H1 (cell line): ENCODE measurements at regions not wholly inside any gene's neighbourhood (a gene's known extent, or its start where the extent isn't known, plus 50 kb on each side); places are given as distances from the start of the nearest gene placed in this dataset.

Experiments used
- CTCF ChIP-seq, 3 experiments: IDR thresholded peaks; 1 replicate in 2 of 3; 2 replicates in 1 of 3; pipeline versions ENCODE4 v1.5.1 to v1.6.1; 2011; ENCODE audit warnings: low read length in 3 of 3, mild to moderate bottlenecking in 3 of 3, inconsistent platforms in 2 of 3, low read depth in 1 of 3, moderate library complexity in 1 of 3; ENCODE audit not compliant: insufficient read depth in 1 of 3; ENCODE audit errors: control extremely low read depth in 1 of 3
- EZH2 ChIP-seq: fragments of 200-600 bp; sonication (generic); IDR thresholded peaks from 2 replicates; pipeline ENCODE4 v1.7.1; 2012; ENCODE audit warnings: low read depth, mild to moderate bottlenecking, moderate library complexity, low read length, inconsistent platforms; ENCODE audit not compliant: severe bottlenecking
- HDAC6 ChIP-seq: IDR thresholded peaks from one replicate; pipeline ENCODE4 v1.7.1; 2012; ENCODE audit warnings: low read depth, mild to moderate bottlenecking, inconsistent platforms, low read length, moderate library complexity
- MAFK ChIP-seq: IDR thresholded peaks from 2 replicates; pipeline ENCODE4 v1.6.1; 2012; ENCODE audit warnings: low read depth, mild to moderate bottlenecking, improper control_type of control experiment, low read length
- MAX ChIP-seq: IDR thresholded peaks from 2 replicates; pipeline ENCODE4 v1.6.1; 2012; ENCODE audit warnings: inconsistent platforms
- NRF1 ChIP-seq: IDR thresholded peaks from 2 replicates; pipeline ENCODE4 v1.6.1; 2011; ENCODE audit warnings: mild to moderate bottlenecking, low read depth, low read length, improper control_type of control experiment
- PHF8 ChIP-seq: fragments of 200-600 bp; sonication (generic); conservative IDR thresholded peaks from 2 replicates; pipeline ENCODE4 v1.7.1; 2012; ENCODE audit warnings: low read depth, mild to moderate bottlenecking, inconsistent platforms, low read length, moderate library complexity
- POLR2A ChIP-seq, 2 experiments: IDR thresholded peaks; 1 replicate in 1 of 2; 2 replicates in 1 of 2; pipeline ENCODE4 v1.6.1; 2011; ENCODE audit warnings: low read depth in 2 of 2, low read length in 2 of 2, mild to moderate bottlenecking in 2 of 2; ENCODE audit errors: control extremely low read depth in 1 of 2
- RAD21 ChIP-seq, 2 experiments: IDR thresholded peaks in 1 of 2; conservative IDR thresholded peaks in 1 of 2; 2 replicates each; pipeline ENCODE4 v1.6.1; 2011; ENCODE audit warnings: low read depth in 2 of 2, low read length in 2 of 2, improper control_type of control experiment in 1 of 2, inconsistent platforms in 1 of 2, mild to moderate bottlenecking in 1 of 2, moderate library complexity in 1 of 2
- SAP30 ChIP-seq: fragments of 300-600 bp; sonication (generic); IDR thresholded peaks from 2 replicates; pipeline ENCODE4 v1.7.1; 2012; ENCODE audit warnings: low read length, moderate library complexity, mild to moderate bottlenecking, inconsistent platforms; ENCODE audit not compliant: insufficient read depth, insufficient replicate concordance
- SP2 ChIP-seq: IDR thresholded peaks from 2 replicates; pipeline ENCODE4 v1.6.1; 2012; ENCODE audit warnings: mild to moderate bottlenecking, low read length, inconsistent platforms
- TCF12 ChIP-seq: IDR thresholded peaks from 2 replicates; pipeline ENCODE4 v1.6.1; 2011; ENCODE audit warnings: low read depth, mild to moderate bottlenecking, low read length
- TEAD4 ChIP-seq: IDR thresholded peaks from 2 replicates; pipeline ENCODE4 v1.6.1; 2012; ENCODE audit warnings: low read depth, low read length, inconsistent platforms, mixed read lengths

GRCh38 chr2:107648781-107649404, 177.8 kb upstream of the RGPD4 start:
- TF ChIP-seq EZH2 (no peak), SAP30 (no peak), CTCF (IDR thresholded peaks at IDR 0.05; ENCODE audit: control extremely low read depth in 1 of 3, insufficient read depth in 1 of 3, low read depth in 1 of 3, low read length in 3 of 3) (peak; percentile 43 to 75 (median 64)), SP2 (no peak), PHF8 (no peak), RAD21 (IDR thresholded peaks at IDR 0.05 in 1 of 2, conservative IDR thresholded peaks at IDR 0.05 in 1 of 2; ENCODE audit: low read depth in 2 of 2, low read length in 2 of 2) (peak; percentile 69 to 70), MAX (no peak), POLR2A (IDR thresholded peaks at IDR 0.05; ENCODE audit: control extremely low read depth in 1 of 2, low read depth in 2 of 2, low read length in 2 of 2) (no peak), TEAD4 (no peak), MAFK (no peak), TCF12 (no peak), HDAC6 (no peak), NRF1 (no peak)
